Ovary (tissue), 7 donors: ENCODE measurements at regions not wholly inside any gene's neighbourhood (a gene's known extent, or its start where the extent isn't known, plus 50 kb on each side); places are given as distances from the start of the nearest gene placed in this dataset.

Experiments used
- DNase-seq, 5 donors: peaks; one replicate each; pipeline ENCODE4 v3.0.0-alpha.2; 2019 to 2020
- H3K27ac ChIP-seq, 2 donors: fragments of 200-600 bp; one replicate each; pipeline versions ENCODE4 v1.5.1 to v1.8.0; 2019 to 2022
- H3K27me3 ChIP-seq: fragments of 200-600 bp; one replicate; pipeline ENCODE4 v1.8.0; 2022
- H3K36me3 ChIP-seq: fragments of 200-600 bp; sonication (generic); one replicate; pipeline ENCODE4 v1.5.1; 2019
- H3K4me1 ChIP-seq: one replicate; pipeline ENCODE4 v1.8.1; 2013; ENCODE audit warnings: mild to moderate bottlenecking, moderate library complexity; ENCODE audit not compliant: insufficient read depth
- H3K4me3 ChIP-seq: fragments of 200-600 bp; sonication (generic); one replicate; pipeline ENCODE4 v1.5.1; 2017
- H3K9me3 ChIP-seq, 2 donors: fragments of 200-600 bp in 1 of 2; sonication (generic) in 1 of 2; one replicate each; pipeline versions ENCODE4 v1.5.1 to v1.8.1; 2013 to 2019; ENCODE audit warnings: mild to moderate bottlenecking in 1 of 2, moderate library complexity in 1 of 2
- EP300 ChIP-seq: sonication (generic); formaldehyde crosslinking; IDR thresholded peaks from one replicate; pipeline ENCODE4 v1.6.1; 2017; ENCODE audit warnings: antibody characterized with exemption
- POLR2A ChIP-seq: fragments of 450-650 bp; IDR thresholded peaks from one replicate; pipeline ENCODE4 v1.6.1; 2017; ENCODE audit warnings: antibody characterized with exemption, mild to moderate bottlenecking, moderate library complexity
- WGBS, 3 donors: extraction: QIAGEN DNeasy Blood & Tissue Kit in 1 of 3; methylation state at CpG; one replicate each; pipeline versions ENCODE4 v1.1.5 to v1.1.7; 2013 to 2017; 5-methylcytosine and 5-hydroxymethylcytosine counted together
- intact Hi-C, 4 donors: fragments of 100-400 bp; cut with DNase I; formaldehyde crosslinking; loops; one replicate each; pipeline versions ENCODE4 v1.11.0 to v1.15.1; 2022 to 2023
- TF ChIP-seq, protein P1 (sequence below), 3 donors: fragments of 450-650 bp in 2 of 3; fragments of 200-600 bp in 1 of 3; IDR thresholded peaks; one replicate each; pipeline versions ENCODE4 v1.5.1 to v1.8.0; 2016 to 2022; ENCODE audit warnings: antibody characterized with exemption in 3 of 3, mild to moderate bottlenecking in 1 of 3
- donor health status: DM: no; HTN: no; CAD: no; lungs with moderate emphysema.
- donor health status: DM: no; HTN: no; CAD: no.
- donor health status: Bipolar disorder and iron deficiency.
- donor health status: DM: no; HTN: no; CAD: no.
- donor health status: DM: yes; HTN: yes; CAD: no.

GRCh38 chr7:50211130-50212015, 93.1 kb upstream of the IKZF1 start:
- TF ChIP-seq POLR2A (no peak), EP300 (no peak)
- Histone ChIP-seq H3K36me3 (no peaks in the 10 kb centered on the region), H3K4me1 (no peaks in the 10 kb centered on the region), H3K27ac (no peak overlapping the region), H3K27me3 (no peaks in the 10 kb centered on the region), H3K9me3 (no peaks in the 10 kb centered on the region), H3K4me3 (no peak overlapping the region)
- intact Hi-C loops: no loop called here
- DNase-seq: no peak
- 85 to 91% (median 88%) methylated on average over 9 of the region's 9 CpGs for WGBS, 3 donors

GRCh38 chr7:50210706-50211115, 93.8 kb upstream of the IKZF1 start:
- H3K36me3 ChIP-seq: no peaks in the 10 kb centered on the region
- no peaks in the 10 kb centered on the region for H3K9me3 ChIP-seq
- intact Hi-C loops: no loop called here
- no peak overlapping the region for H3K4me3 ChIP-seq
- H3K27ac ChIP-seq: no peak overlapping the region
- no peaks in the 10 kb centered on the region for H3K27me3 ChIP-seq
- TF ChIP-seq, protein P1, sequence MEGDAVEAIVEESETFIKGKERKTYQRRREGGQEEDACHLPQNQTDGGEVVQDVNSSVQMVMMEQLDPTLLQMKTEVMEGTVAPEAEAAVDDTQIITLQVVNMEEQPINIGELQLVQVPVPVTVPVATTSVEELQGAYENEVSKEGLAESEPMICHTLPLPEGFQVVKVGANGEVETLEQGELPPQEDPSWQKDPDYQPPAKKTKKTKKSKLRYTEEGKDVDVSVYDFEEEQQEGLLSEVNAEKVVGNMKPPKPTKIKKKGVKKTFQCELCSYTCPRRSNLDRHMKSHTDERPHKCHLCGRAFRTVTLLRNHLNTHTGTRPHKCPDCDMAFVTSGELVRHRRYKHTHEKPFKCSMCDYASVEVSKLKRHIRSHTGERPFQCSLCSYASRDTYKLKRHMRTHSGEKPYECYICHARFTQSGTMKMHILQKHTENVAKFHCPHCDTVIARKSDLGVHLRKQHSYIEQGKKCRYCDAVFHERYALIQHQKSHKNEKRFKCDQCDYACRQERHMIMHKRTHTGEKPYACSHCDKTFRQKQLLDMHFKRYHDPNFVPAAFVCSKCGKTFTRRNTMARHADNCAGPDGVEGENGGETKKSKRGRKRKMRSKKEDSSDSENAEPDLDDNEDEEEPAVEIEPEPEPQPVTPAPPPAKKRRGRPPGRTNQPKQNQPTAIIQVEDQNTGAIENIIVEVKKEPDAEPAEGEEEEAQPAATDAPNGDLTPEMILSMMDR (IDR thresholded peaks at IDR 0.05): no peak
- TF ChIP-seq POLR2A (no peak), EP300 (no peak)
- H3K4me1 ChIP-seq: no peaks in the 10 kb centered on the region
- DNase-seq: no peak
- WGBS, 3 donors: 79 to 91% (median 83%) methylated on average over 6 of the region's 6 CpGs

DNA sequence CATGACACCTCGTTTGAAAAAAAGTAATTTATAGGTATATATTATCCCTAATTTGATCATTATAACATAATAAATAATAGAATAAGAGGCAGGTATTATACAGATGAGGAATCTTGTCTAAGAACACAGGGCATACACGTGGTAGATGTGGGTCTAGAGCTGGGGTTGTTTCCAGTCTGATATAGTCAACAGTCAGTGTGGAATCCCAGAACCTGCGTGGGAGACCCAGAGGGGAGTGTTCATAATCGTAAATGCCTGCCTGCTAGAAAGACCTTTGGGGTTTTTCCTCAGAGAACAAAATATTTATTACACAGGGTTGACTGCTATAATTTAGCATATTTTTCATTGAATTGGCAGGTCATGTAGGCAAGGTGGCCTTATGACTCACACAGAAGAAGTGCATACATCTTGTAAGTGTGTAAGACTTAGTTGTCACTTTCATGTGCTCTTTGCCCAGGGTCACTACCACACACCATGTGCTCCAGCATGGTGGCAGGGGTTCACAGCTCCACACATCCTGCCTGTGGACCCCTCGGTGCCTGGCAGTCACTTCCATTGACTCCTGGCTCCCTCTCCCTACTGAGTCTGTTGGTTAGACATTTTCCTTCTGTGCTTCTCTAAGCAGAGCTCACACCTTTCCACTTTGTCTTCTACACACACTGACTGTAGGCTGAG, 94.9 kb upstream of the IKZF1 start:
- no peaks in the 10 kb centered on the region for H3K36me3 ChIP-seq
- H3K9me3 ChIP-seq: no peaks in the 10 kb centered on the region
- TF ChIP-seq EP300 (no peak), POLR2A (no peak)
- TF ChIP-seq, protein P1 (IDR thresholded peaks at IDR 0.05): no peak
- H3K4me1 ChIP-seq: no peaks in the 10 kb centered on the region
- DNase-seq: no peak
- H3K27me3 ChIP-seq: no peaks in the 10 kb centered on the region
- intact Hi-C loops: no loop called here
- H3K27ac ChIP-seq: no peak overlapping the region
- no peak overlapping the region for H3K4me3 ChIP-seq
- WGBS, 3 donors: 20 to 32% (median 30%) methylated on average over 5 of the region's 5 CpGs

DNA sequence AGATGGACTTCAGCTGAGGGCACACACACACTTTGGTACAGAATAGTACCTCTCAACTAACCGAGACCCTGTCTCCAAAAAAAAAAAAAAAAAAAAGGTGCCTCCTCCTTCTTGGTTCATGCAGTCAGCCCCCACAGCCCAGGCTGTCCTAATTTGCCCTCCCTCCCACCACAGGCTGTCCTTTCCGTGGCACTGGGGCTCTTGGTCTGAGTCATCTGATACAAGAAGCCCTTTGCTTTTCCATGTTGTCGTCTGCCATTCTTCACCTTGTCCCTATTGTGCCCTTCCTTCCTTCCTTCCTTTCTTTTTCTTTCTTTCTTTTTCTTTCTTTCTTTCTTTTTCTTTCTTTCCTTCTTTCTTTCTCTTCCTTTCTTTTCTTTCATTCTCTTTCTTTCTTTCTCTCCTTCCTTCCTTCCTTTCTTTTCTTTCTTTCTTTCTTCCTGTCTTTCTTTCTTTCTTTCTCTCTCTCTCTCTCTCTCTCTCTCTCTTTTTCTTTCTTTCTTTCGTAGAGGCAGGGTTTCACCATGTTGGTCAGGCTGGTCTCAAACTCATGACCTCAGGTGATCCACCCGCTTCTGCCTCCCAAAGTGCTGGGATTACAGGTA, 96.0 kb upstream of the IKZF1 start:
- H3K27ac ChIP-seq: no peak overlapping the region
- WGBS, 3 donors: 79 to 84% (median 84%) methylated on average over 5 of the region's 5 CpGs
- no peaks in the 10 kb centered on the region for H3K36me3 ChIP-seq
- intact Hi-C loops: no loop called here
- H3K9me3 ChIP-seq: no peaks in the 10 kb centered on the region
- H3K4me1 ChIP-seq: no peaks in the 10 kb centered on the region
- DNase-seq: no peak
- H3K4me3 ChIP-seq: no peak overlapping the region
- TF ChIP-seq POLR2A: no peak
- TF ChIP-seq, protein P1 (IDR thresholded peaks at IDR 0.05): no peak
- no peak for TF ChIP-seq EP300
- no peaks in the 10 kb centered on the region for H3K27me3 ChIP-seq
